Activated naive CD8-positive, alpha-beta T cell treated with anti-CD3 and anti-CD28 coated beads, Interleukin-2, amount 10 ng/mL, durations not matched to agents 7 days and 5 days (primary cell): ENCODE measurements at regions not wholly inside any gene's neighbourhood (a gene's known extent, or its start where the extent isn't known, plus 50 kb on each side); places are given as distances from the start of the nearest gene placed in this dataset.
"Not testable (repeated sequence)": the region's sequence is repeated elsewhere in the genome, so short reads cannot be mapped to it uniquely, and the experiment has no call there.

Experiments
- ATAC-seq: fragments of 150-1000 bp; cut with Tn5 transposase; one replicate; pipeline ENCODE4 v1.10.0; 2021; ENCODE audit warnings: low read depth, moderate library complexity
- POLR2A ChIA-PET: fragments of 350-600 bp; sonication (Branson Sonifier 250); formaldehyde crosslinking; loops from one replicate; lab custom pipeline; 2021; ENCODE audit warnings: antibody characterized with exemption; lab: Charles Lee
- DNase-seq: peaks from one replicate; pipeline ENCODE4 v3.0.0; 2021
- H3K27ac Mint-ChIP-seq: one replicate; pipeline ENCODE4 v1.8.0; 2022; ENCODE audit warnings: mild to moderate bottlenecking, mixed read lengths
- H3K27me3 Mint-ChIP-seq: one replicate; pipeline ENCODE4 v1.8.0; 2022; ENCODE audit warnings: mild to moderate bottlenecking, moderate library complexity, mixed read lengths
- H3K36me3 Mint-ChIP-seq: one replicate; pipeline ENCODE4 v1.8.0; 2021; ENCODE audit warnings: mild to moderate bottlenecking, mixed read lengths
- H3K4me1 Mint-ChIP-seq: one replicate; pipeline ENCODE4 v1.8.0; 2021; ENCODE audit warnings: mixed read lengths
- H3K4me3 Mint-ChIP-seq: one replicate; pipeline ENCODE4 v1.8.0; 2022; ENCODE audit warnings: mild to moderate bottlenecking, moderate library complexity, mixed read lengths
- H3K9me3 Mint-ChIP-seq: one replicate; pipeline ENCODE4 v1.8.0; 2021; ENCODE audit warnings: mixed read lengths

DNA sequence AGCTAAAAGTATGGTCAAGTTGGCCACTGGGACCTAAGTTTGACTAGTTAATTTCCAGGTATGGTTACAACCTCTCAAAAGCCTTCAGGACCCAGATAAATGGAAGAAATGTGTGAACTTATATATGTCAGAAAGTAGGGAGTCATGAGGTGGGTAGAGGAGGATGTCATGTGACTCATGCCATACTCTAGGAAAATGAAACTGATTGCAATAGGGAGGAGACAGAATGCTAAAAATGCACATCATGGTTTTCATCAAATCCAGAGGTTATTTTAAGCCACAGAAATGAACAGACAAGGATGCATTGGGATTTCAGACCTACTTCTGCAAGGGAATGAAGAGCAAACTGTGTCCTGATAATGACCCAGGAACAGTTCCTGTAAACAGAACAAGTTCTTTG lies 310.0 kb downstream of the EDEM1 start:
- Mint-ChIP-seq H3K4me3 (no peak overlapping the region), H3K4me1 (peaks cover 7% of the 10 kb centered on the region), H3K27ac (peak overlapping the region; percentile 39), H3K36me3 (no peaks in the 10 kb centered on the region), H3K9me3 (peaks cover 3% of the 10 kb centered on the region), H3K27me3 (no peaks in the 10 kb centered on the region)
- POLR2A ChIA-PET: no interaction called here
- DNase-seq (no peak), ATAC-seq (no peak)

DNA sequence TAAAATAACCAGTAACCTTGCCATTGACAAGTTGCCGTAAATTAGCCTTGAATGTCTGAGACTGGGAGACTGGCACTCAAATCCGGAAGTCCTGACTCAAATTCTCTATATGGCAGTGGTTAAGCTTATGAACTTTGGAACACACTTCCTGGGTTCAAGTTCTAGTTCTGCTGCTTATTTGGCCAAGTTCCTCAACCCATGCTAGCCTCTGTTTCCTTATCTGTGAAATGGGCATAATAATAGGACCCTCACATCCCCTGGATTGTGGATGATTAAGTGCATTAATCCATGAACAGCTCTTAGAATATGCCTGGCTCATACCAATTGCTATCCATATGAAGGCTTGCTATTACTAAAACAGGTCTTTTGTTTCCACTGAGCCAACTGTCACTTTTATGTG lies 311.5 kb downstream of the EDEM1 start:
- POLR2A ChIA-PET: no interaction called here
- ATAC-seq: no peak
- Mint-ChIP-seq H3K36me3 (no peaks in the 10 kb centered on the region), H3K9me3 (peaks cover 3% of the 10 kb centered on the region), H3K27me3 (no peaks in the 10 kb centered on the region), H3K4me3 (no peak overlapping the region), H3K4me1 (peaks cover 7% of the 10 kb centered on the region), H3K27ac (no peak overlapping the region)
- DNase-seq: no peak

DNA sequence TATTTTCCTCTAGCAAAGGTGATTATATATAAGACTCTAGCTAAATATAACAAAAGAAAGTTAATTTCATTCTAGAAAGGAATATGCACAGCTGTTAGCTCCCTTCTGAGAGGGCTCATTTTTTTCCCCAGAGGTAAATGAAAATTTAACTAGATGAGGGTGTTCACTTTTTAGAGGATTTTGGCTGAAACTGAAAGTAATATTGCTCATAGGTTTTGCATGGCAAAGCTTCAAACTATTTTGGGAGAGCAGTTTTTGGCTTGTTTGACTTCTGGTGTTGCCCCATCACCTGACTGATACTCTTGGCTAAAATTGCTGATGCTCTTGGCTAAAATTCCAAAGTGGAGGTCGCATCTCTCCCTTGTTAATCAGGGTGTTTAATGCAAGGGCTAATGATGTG lies 311.9 kb downstream of the EDEM1 start:
- no peak for DNase-seq
- no peak for ATAC-seq
- H3K27ac Mint-ChIP-seq: no peak overlapping the region
- peaks cover 3% of the 10 kb centered on the region for H3K9me3 Mint-ChIP-seq
- peaks cover 7% of the 10 kb centered on the region for H3K4me1 Mint-ChIP-seq
- no peak overlapping the region for H3K4me3 Mint-ChIP-seq
- H3K27me3 Mint-ChIP-seq: no peaks in the 10 kb centered on the region
- H3K36me3 Mint-ChIP-seq: no peaks in the 10 kb centered on the region
- POLR2A ChIA-PET: no interaction called here

DNA sequence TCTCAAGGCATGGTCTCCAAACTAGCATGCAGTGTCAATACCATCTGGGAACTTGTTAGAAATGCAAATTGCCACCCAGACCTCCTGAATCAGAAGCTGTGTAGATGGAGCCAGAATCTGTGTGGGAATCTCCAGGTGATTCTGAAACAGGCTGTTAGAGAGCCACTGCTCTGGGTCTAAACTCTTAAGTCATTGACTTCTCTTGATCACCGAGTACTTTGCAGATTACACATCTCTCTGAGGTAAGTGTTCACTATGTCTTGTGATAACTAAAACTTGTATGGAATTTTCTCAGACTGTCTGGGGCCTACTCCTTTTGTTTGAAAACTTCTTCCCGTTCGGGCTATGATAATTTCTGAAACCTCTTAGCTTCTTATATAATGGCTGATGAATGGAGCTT lies 315.6 kb downstream of the EDEM1 start:
- Mint-ChIP-seq H3K27me3 (peaks cover 2% of the 10 kb centered on the region), H3K27ac (no peak overlapping the region), H3K9me3 (peaks cover 2% of the 10 kb centered on the region), H3K4me1 (no peaks in the 10 kb centered on the region), H3K4me3 (no peak overlapping the region), H3K36me3 (no peaks in the 10 kb centered on the region)
- POLR2A ChIA-PET: no interaction called here
- ATAC-seq: no peak
- no peak for DNase-seq

DNA sequence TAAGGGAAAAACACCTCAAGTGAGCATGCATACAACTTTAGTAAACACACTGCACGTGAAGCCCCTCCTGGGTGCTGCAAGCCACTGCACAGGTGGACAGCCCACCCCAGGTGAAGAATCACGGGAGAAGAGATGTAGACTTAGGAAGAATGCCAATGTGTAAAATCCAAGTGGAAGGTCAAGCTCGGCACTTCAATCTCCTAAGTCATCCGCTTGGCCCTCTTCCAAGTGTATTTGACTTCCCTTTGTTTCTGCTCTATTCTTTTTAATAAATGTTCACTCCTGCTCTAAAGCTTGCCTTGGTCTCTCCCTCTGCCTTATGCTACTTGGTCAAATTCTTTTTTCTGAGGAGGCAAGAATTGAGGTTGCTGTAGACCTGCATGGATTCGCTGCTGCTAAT lies 316.6 kb downstream of the EDEM1 start:
- Mint-ChIP-seq H3K27me3 (peaks cover 2% of the 10 kb centered on the region), H3K4me3 (no peak overlapping the region), H3K4me1 (no peaks in the 10 kb centered on the region), H3K36me3 (no peaks in the 10 kb centered on the region), H3K27ac (no peak overlapping the region), H3K9me3 (peaks cover 8% of the 10 kb centered on the region)
- DNase-seq: no peak
- no peak for ATAC-seq
- POLR2A ChIA-PET: no interaction called here

DNA sequence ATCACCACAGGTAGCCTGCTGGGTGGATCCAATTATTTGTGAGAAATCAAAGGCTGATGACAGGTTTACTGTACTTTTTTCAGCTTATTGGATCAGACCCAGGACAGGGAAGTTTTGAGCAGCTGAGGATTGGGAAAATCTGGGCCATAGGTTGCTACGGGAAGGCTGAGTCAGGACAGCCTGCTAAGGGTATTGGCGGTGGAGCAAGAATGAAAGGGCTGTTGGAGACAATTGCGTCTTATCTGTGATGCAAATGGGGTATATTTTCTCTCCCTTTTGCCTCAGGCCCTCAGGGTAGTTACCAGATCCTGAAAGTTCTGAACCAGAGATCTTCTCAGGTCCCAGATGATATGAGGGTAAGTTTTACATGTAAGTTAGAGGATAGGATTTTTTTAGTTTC lies 317.7 kb downstream of the EDEM1 start:
- ATAC-seq (no peak), DNase-seq (no peak)
- no peaks in the 10 kb centered on the region for H3K36me3 Mint-ChIP-seq
- H3K9me3 Mint-ChIP-seq: peaks cover 16% of the 10 kb centered on the region
- no peak overlapping the region for H3K27ac Mint-ChIP-seq
- H3K27me3 Mint-ChIP-seq: peaks cover 2% of the 10 kb centered on the region
- no peaks in the 10 kb centered on the region for H3K4me1 Mint-ChIP-seq
- POLR2A ChIA-PET: no interaction called here
- no peak overlapping the region for H3K4me3 Mint-ChIP-seq

DNA sequence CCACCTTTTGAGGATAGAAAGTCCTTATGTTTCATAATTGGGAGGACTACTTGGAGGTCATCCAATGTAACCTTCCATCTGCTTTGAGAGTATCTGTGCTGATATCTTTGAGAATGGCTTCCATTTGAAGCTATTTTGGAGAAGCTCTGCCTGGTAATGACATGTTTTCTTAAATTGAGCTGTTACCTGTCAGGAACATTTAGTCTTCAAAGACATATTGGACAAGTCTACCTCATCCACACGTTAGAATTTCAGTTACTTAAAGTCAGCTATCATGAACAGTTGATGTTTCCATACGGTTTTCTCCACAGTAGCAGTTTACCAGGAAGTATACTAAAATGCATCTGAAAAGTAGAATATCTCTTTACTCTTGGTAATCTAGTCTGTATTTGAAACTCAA lies 318.5 kb downstream of the EDEM1 start:
- no peaks in the 10 kb centered on the region for H3K4me1 Mint-ChIP-seq
- POLR2A ChIA-PET: no interaction called here
- no peak overlapping the region for H3K27ac Mint-ChIP-seq
- H3K4me3 Mint-ChIP-seq: no peak overlapping the region
- ATAC-seq (no peak), DNase-seq (no peak)
- peaks cover 2% of the 10 kb centered on the region for H3K27me3 Mint-ChIP-seq
- peaks cover 18% of the 10 kb centered on the region for H3K9me3 Mint-ChIP-seq
- no peaks in the 10 kb centered on the region for H3K36me3 Mint-ChIP-seq

DNA sequence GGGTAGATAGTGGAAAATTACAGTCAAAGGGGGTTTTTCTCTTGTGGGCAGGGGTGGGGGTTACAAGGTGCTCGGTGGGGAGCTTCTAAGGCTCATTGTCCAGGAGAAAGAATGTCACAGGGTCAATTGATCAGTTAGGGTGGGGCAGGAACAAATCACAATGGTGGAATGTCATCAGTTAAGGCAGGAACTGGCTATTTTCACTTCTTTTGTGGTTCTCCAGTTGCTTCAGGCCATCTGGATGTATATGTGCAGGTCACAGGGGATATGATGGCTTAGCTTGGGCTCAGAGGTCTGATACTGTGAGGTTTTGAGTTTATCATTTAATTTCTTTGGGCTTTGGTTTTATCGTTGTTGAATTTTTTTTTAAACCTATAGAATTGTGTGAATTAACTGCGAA lies 321.4 kb downstream of the EDEM1 start:
- ATAC-seq, H3K27me3 Mint-ChIP-seq, DNase-seq, H3K36me3 Mint-ChIP-seq, H3K4me3 Mint-ChIP-seq, H3K27ac Mint-ChIP-seq, H3K4me1 Mint-ChIP-seq, POLR2A ChIA-PET: not testable (repeated sequence)
- peaks cover 22% of the 10 kb centered on the region for H3K9me3 Mint-ChIP-seq

DNA sequence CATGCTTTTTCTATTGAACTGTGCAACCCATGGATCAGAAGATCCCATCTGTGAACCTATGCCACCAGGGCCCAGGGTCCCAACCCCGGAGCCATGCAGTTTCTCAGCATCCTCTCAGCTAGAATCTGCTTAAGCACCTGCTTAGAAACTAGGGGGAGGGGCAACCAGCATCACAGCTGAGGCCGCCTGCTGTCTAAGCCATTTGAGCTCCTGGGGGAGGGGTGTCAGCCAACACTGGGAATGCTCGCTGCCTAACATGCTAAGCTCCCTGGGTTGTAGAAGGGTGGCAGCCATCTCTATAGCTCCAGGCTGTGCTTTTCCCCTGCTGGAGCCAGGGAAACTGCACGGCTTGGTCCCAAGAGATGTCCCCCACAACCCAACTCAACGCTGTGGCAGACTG lies 322.8 kb downstream of the EDEM1 start:
- peaks cover 25% of the 10 kb centered on the region for H3K9me3 Mint-ChIP-seq

DNA sequence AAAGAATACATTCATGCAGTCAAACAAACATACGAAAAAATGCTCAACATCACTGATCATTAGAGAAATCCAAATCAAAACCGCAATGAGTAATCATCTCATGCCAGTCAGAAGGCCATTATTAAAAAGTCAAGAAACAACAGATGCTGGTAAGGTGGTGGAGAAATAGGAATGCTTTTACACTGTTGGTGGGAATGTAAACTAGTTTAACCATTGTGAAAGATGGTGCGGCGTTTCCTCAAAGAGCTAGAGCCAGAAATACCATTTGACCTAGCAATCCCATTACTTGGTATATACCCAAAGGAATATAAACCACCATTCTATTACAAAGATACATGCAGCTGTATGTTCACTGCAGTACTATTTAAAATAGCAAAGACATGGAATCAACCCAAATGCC lies 330.4 kb downstream of the EDEM1 start:
- Mint-ChIP-seq H3K27me3 (peaks cover under 1% of the 10 kb centered on the region), H3K4me1 (no peaks in the 10 kb centered on the region), H3K9me3 (peaks cover 3% of the 10 kb centered on the region), H3K27ac (no peak overlapping the region), H3K36me3 (no peaks in the 10 kb centered on the region), H3K4me3 (no peak overlapping the region)
- DNase-seq: no peak
- POLR2A ChIA-PET: no interaction called here
- ATAC-seq: no peak

More for the DNA sequence above, 322.8 kb downstream of the EDEM1 start:
- ATAC-seq (no peak), DNase-seq (no peak)
- H3K27ac Mint-ChIP-seq: no peak overlapping the region
- no peak overlapping the region for H3K4me3 Mint-ChIP-seq
- POLR2A ChIA-PET: no interaction called here
- no peaks in the 10 kb centered on the region for H3K36me3 Mint-ChIP-seq
- no peaks in the 10 kb centered on the region for H3K27me3 Mint-ChIP-seq
- H3K4me1 Mint-ChIP-seq: no peaks in the 10 kb centered on the region

DNA sequence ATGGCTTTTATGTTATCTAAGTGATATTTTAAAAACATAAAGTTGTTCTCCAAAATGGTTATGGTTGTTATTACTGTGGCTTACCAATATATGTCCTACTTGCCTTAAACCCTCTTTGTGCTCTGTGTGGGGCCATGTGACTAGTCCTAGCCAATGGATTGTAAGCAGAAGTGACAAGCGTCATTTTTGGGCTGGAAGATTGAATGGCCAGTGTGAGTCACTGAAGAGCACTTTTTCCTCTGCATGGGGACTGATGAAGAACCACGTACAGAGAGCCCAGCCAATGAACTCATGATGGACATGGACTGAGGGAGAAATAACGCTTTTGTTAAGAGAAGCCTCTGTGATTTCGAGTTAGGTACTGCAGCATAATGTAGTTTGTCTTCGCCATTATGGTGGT lies 332.7 kb downstream of the EDEM1 start:
- Mint-ChIP-seq H3K36me3 (no peaks in the 10 kb centered on the region), H3K27ac (no peak overlapping the region), H3K9me3 (peaks cover 1% of the 10 kb centered on the region), H3K27me3 (peaks cover 2% of the 10 kb centered on the region), H3K4me3 (no peak overlapping the region), H3K4me1 (no peaks in the 10 kb centered on the region)
- POLR2A ChIA-PET: no interaction called here
- DNase-seq: no peak
- no peak for ATAC-seq

DNA sequence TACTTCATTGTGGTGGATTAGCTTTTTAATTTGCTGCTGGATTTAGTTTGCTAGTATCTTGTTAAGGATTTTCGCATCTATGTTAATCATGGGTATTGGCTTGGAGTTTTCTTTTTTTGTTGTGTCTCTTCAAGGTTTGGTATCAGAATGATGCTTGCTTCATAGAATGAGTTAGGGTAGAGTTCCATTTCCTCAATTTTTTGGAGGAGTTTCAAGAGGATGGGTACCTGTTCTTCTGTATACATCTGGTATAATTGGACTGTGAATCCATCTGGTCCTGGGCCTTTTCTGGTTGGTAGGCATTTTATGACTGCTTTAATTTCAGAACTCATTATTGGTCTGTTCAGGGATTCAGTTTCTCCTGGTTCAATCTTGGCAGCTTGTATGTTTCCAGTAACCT lies 335.6 kb downstream of the EDEM1 start:
- H3K9me3 Mint-ChIP-seq: peaks cover 2% of the 10 kb centered on the region
- ATAC-seq (no peak), DNase-seq (no peak)
- no peak overlapping the region for H3K4me3 Mint-ChIP-seq
- no peak overlapping the region for H3K27ac Mint-ChIP-seq
- H3K4me1 Mint-ChIP-seq: no peaks in the 10 kb centered on the region
- H3K36me3 Mint-ChIP-seq: no peaks in the 10 kb centered on the region
- peaks cover 2% of the 10 kb centered on the region for H3K27me3 Mint-ChIP-seq
- POLR2A ChIA-PET: no interaction called here

DNA sequence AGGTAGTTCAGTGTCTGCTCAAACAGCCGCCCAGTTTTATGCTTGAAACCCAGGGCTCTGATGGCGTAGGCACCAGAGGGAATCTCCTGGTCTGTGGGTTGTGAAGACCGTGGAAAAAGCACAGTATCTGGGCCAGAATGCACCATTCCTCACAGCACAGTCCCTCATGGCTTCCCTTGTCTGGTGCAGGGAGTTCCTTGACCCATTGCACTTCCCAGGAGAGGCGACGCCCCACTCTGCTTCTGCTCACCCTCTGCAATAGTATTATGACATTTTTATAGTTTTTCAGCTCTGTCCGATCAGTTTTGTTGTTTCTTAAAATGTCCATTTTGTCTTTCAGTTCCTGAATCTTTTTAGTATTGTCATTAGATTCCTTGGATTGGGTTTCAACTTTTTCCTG lies 343.5 kb downstream of the EDEM1 start:
- DNase-seq (no peak), ATAC-seq (no peak)
- Mint-ChIP-seq H3K27me3 (no peaks in the 10 kb centered on the region), H3K36me3 (no peaks in the 10 kb centered on the region), H3K4me1 (no peaks in the 10 kb centered on the region), H3K27ac (no peak overlapping the region), H3K9me3 (peaks cover 2% of the 10 kb centered on the region), H3K4me3 (no peak overlapping the region)
- POLR2A ChIA-PET: no interaction called here

DNA sequence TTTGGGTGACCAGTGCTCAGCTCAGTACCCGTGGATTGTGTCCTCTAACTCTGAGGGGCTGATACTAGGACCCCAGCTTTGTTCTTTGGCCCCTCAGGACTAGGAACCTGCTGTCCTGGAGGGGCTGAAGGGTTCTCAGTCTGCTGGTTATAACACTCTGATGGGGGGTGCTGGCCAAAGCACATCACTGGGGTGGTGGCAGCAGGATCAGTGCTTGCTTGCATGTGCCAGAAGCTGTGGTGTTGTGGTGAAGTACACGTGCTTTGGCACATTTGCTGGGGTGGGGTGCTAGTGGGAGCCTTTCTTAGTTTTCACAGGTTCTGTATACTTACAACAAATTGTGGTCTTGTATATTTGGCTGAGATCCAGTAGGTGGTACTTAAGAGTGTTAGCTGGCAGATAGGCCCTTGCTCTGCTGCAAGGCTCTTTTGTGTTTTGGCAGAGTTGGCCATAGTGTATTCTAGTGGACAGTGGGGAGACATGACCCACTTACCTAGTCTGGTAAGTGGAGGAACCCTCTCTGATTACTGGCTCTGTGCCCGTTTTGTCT lies 344.3 kb downstream of the EDEM1 start:
- Mint-ChIP-seq H3K27ac (no peak overlapping the region), H3K36me3 (no peaks in the 10 kb centered on the region), H3K4me3 (no peak overlapping the region), H3K4me1 (no peaks in the 10 kb centered on the region), H3K27me3 (no peaks in the 10 kb centered on the region), H3K9me3 (peaks cover 2% of the 10 kb centered on the region)
- DNase-seq (no peak), ATAC-seq (no peak)
- POLR2A ChIA-PET: no interaction called here

DNA sequence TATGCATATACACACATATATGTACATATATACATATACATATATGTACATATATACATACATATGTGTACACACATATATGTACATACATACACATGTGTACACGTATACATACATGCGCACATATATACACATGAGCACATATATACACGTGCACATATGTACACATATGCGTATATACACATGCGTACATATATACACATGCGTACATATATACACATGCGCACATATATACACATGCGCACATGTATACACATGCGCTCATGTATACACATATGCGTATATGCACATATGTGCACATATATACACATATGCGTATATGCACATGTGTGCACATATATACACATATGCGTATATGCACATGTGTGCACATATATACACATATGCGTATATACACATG lies 353.0 kb downstream of the EDEM1 start:
- POLR2A ChIA-PET: no interaction called here
- Mint-ChIP-seq H3K4me3 (no peak overlapping the region), H3K27ac (no peak overlapping the region), H3K36me3 (no peaks in the 10 kb centered on the region), H3K9me3 (peaks cover under 1% of the 10 kb centered on the region), H3K4me1 (no peaks in the 10 kb centered on the region), H3K27me3 (no peaks in the 10 kb centered on the region)
- ATAC-seq (no peak), DNase-seq (no peak)
